Upper lobe of left lung (tissue), 6 donors: ENCODE measurements at regions not wholly inside any gene's neighbourhood (a gene's known extent, or its start where the extent isn't known, plus 50 kb on each side); places are given as distances from the start of the nearest gene placed in this dataset.

Experiments used
- ATAC-seq, 2 donors: fragments of 200-7000 bp; cut with Tn5 transposase; one replicate each; pipeline ENCODE4 v1.9.1; 2022; ENCODE audit warnings: mild to moderate bottlenecking in 2 of 2, moderate library complexity in 2 of 2; ENCODE audit not compliant: low FRiP score in 2 of 2
- DNase-seq, 2 donors: peaks; one replicate each; pipeline ENCODE4 v3.0.0-alpha.2; 2019 to 2020
- H3K27ac ChIP-seq, 4 donors: fragments of 200-600 bp; sonication (generic); one replicate each; pipeline ENCODE4 v1.5.1; 2016 to 2019
- H3K27me3 ChIP-seq, 4 donors: fragments of 200-600 bp; sonication (generic); one replicate each; pipeline ENCODE4 v1.5.1; 2017 to 2019
- H3K36me3 ChIP-seq, 4 donors: fragments of 200-600 bp; sonication (generic); one replicate each; pipeline ENCODE4 v1.5.1; 2016 to 2019
- H3K4me1 ChIP-seq, 4 donors: fragments of 200-600 bp; sonication (generic); one replicate each; pipeline ENCODE4 v1.5.1; 2018 to 2019
- H3K4me3 ChIP-seq, 4 donors: fragments of 200-600 bp; sonication (generic); one replicate each; pipeline ENCODE4 v1.5.1; 2017 to 2019; ENCODE audit warnings: mild to moderate bottlenecking in 2 of 4, moderate library complexity in 1 of 4
- H3K9me3 ChIP-seq, 4 donors: fragments of 200-600 bp; sonication (generic); one replicate each; pipeline ENCODE4 v1.5.1; 2018 to 2019
- CTCF ChIP-seq, 6 experiments: fragments of 450-650 bp in 4 of 6; fragments of 200-600 bp in 2 of 6; sonication (generic) in 2 of 6; IDR thresholded peaks; one replicate each; pipeline ENCODE4 v1.5.1; 2016 to 2019; ENCODE audit warnings: antibody characterized with exemption in 6 of 6
- EP300 ChIP-seq, 4 donors: sonication (generic); formaldehyde crosslinking; IDR thresholded peaks; one replicate each; pipeline ENCODE4 v1.5.1; 2017; ENCODE audit warnings: antibody characterized with exemption in 4 of 4, control low read depth in 2 of 4
- POLR2A ChIP-seq, 4 donors: fragments of 450-650 bp; IDR thresholded peaks; one replicate each; pipeline ENCODE4 v1.5.1; 2016 to 2017; ENCODE audit warnings: antibody characterized with exemption in 4 of 4, mild to moderate bottlenecking in 2 of 4
- POLR2AphosphoS5 ChIP-seq, 2 donors: sonication (generic); formaldehyde crosslinking; IDR thresholded peaks; one replicate each; pipeline ENCODE4 v1.5.1; 2017; ENCODE audit warnings: antibody characterized with exemption in 2 of 2
- WGBS, 2 donors: methylation state at CpG; one replicate each; pipeline ENCODE4 v1.1.5; 2017 to 2018; 5-methylcytosine and 5-hydroxymethylcytosine counted together
- donor health status: DM: no; HTN: no; CAD: no; lungs with moderate emphysema.
- donor health status: DM: no; HTN: yes; CAD: no; lungs with severe emphysema.

GRCh38 chr7:97390915-97391593, 273.6 kb downstream of the SDHAF3 start:
- no peak for TF ChIP-seq POLR2A (IDR thresholded peaks at IDR 0.05)
- no peak for TF ChIP-seq CTCF (IDR thresholded peaks at IDR 0.05)
- TF ChIP-seq EP300 (IDR thresholded peaks at IDR 0.05), result no peak
- TF ChIP-seq POLR2AphosphoS5 (IDR thresholded peaks at IDR 0.05), result no peak
- no peak overlapping the region for H3K4me3 ChIP-seq
- H3K36me3 ChIP-seq, result no peaks in the 10 kb centered on the region
- H3K27ac ChIP-seq, result no peak overlapping the region
- DNase-seq (no peak), ATAC-seq (no peak)
- no peaks in the 10 kb centered on the region for H3K27me3 ChIP-seq
- 64 to 67% methylated on average over 4 of the region's 4 CpGs for WGBS, 2 donors
- no peaks in the 10 kb centered on the region for H3K9me3 ChIP-seq
- no peaks in the 10 kb centered on the region for H3K4me1 ChIP-seq

GRCh38 chr7:97401398-97401797, 283.9 kb downstream of the SDHAF3 start:
- WGBS, 2 donors, result 59 to 60% methylated on average over 5 of the region's 5 CpGs
- DNase-seq, result no peak
- Histone ChIP-seq H3K27ac (no peak overlapping the region), H3K9me3 (no peaks in the 10 kb centered on the region), H3K36me3 (no peaks in the 10 kb centered on the region), H3K4me1 (no peaks in the 10 kb centered on the region), H3K4me3 (no peak overlapping the region), H3K27me3 (no peaks in the 10 kb centered on the region)
- TF ChIP-seq POLR2A (IDR thresholded peaks at IDR 0.05), result no peak
- TF ChIP-seq EP300 (IDR thresholded peaks at IDR 0.05), result no peak
- TF ChIP-seq POLR2AphosphoS5 (IDR thresholded peaks at IDR 0.05), result no peak
- TF ChIP-seq CTCF (IDR thresholded peaks at IDR 0.05), result no peak
- ATAC-seq, result no peak

- Histone ChIP-seq H3K4me3 (no peak overlapping the region), H3K9me3 (no peaks in the 10 kb centered on the region), H3K36me3 (no peaks in the 10 kb centered on the region), H3K27ac (no peak overlapping the region), H3K4me1 (no peaks in the 10 kb centered on the region), H3K27me3 (no peaks in the 10 kb centered on the region)
- ATAC-seq, result no peak
- TF ChIP-seq CTCF (IDR thresholded peaks at IDR 0.05) (no peak), POLR2AphosphoS5 (IDR thresholded peaks at IDR 0.05) (no peak), POLR2A (IDR thresholded peaks at IDR 0.05) (no peak), EP300 (IDR thresholded peaks at IDR 0.05) (no peak)
- WGBS, 2 donors, result 44 to 62% methylated on average over 3 of the region's 3 CpGs
- DNase-seq, result no peak
Observed at GRCh38 chr7:97405835-97406234, 288.3 kb downstream of the SDHAF3 start.

- no peak overlapping the region for H3K27ac ChIP-seq
- no peaks in the 10 kb centered on the region for H3K36me3 ChIP-seq
- no peak for DNase-seq
- ATAC-seq, result no peak
- H3K4me1 ChIP-seq, result no peaks in the 10 kb centered on the region
- no peaks in the 10 kb centered on the region for H3K27me3 ChIP-seq
- no peak overlapping the region for H3K4me3 ChIP-seq
- no peaks in the 10 kb centered on the region for H3K9me3 ChIP-seq
- no peak for TF ChIP-seq CTCF (IDR thresholded peaks at IDR 0.05)
- no peak for TF ChIP-seq EP300 (IDR thresholded peaks at IDR 0.05)
- TF ChIP-seq POLR2AphosphoS5 (IDR thresholded peaks at IDR 0.05), result no peak
- TF ChIP-seq POLR2A (IDR thresholded peaks at IDR 0.05), result no peak
Observed at GRCh38 chr7:97407106-97407505, 289.6 kb downstream of the SDHAF3 start.

GRCh38 chr7:97409346-97409745, 291.8 kb downstream of the SDHAF3 start:
- ATAC-seq (no peak), DNase-seq (no peak)
- Histone ChIP-seq H3K4me3 (no peak overlapping the region), H3K36me3 (no peaks in the 10 kb centered on the region), H3K27ac (no peak overlapping the region), H3K27me3 (no peaks in the 10 kb centered on the region), H3K9me3 (no peaks in the 10 kb centered on the region), H3K4me1 (no peaks in the 10 kb centered on the region)
- 82 to 83% methylated on average over 2 of the region's 2 CpGs for WGBS, 2 donors
- no peak for TF ChIP-seq EP300 (IDR thresholded peaks at IDR 0.05)
- no peak for TF ChIP-seq CTCF (IDR thresholded peaks at IDR 0.05)
- TF ChIP-seq POLR2A (IDR thresholded peaks at IDR 0.05), result no peak
- TF ChIP-seq POLR2AphosphoS5 (IDR thresholded peaks at IDR 0.05), result no peak
